GM19351 (cell line): ENCODE measurements at regions not wholly inside any gene's neighbourhood (a gene's known extent, or its start where the extent isn't known, plus 50 kb on each side); places are given as distances from the start of the nearest gene placed in this dataset.
"Not testable (repeated sequence)": the region's sequence is repeated elsewhere in the genome, so short reads cannot be mapped to it uniquely, and the experiment has no call there.

Experiments used
- ATAC-seq: cut with Tn5 transposase; IDR thresholded peaks from one replicate; pipeline ENCODE4 v1.9.1; 2021; ENCODE audit warnings: mild to moderate bottlenecking, moderate library complexity; ENCODE audit not compliant: unreplicated experiment

- ATAC-seq: no peak
These were observed 485.6 kb upstream of the SOX9 start for GRCh38 chr17:71635187-71635586.

GRCh38 chr17:71636644-71637043 is 484.2 kb upstream of the SOX9 start:
- ATAC-seq: no peak

GRCh38 chr17:71638668-71639067 is 482.2 kb upstream of the SOX9 start:
- ATAC-seq: no peak

- no peak for ATAC-seq
These were observed 481.0 kb upstream of the SOX9 start for GRCh38 chr17:71639865-71640264.

GRCh38 chr17:71646890-71647289 is 473.9 kb upstream of the SOX9 start:
- not testable (repeated sequence) for ATAC-seq

- not testable (repeated sequence) for ATAC-seq
These were observed 472.5 kb upstream of the SOX9 start for GRCh38 chr17:71648342-71648741.

GRCh38 chr17:71649941-71650350 is 470.9 kb upstream of the SOX9 start:
- ATAC-seq: no peak

- no peak for ATAC-seq
These were observed 465.3 kb upstream of the SOX9 start for GRCh38 chr17:71655542-71655941.

- ATAC-seq: no peak
These were observed 463.6 kb upstream of the SOX9 start for GRCh38 chr17:71656964-71657858.

- ATAC-seq: no peak
These were observed 461.8 kb upstream of the SOX9 start for GRCh38 chr17:71658996-71659395.

- no peak for ATAC-seq
These were observed 456.0 kb upstream of the SOX9 start for GRCh38 chr17:71664861-71665260.

- ATAC-seq: no peak
These were observed 454.8 kb upstream of the SOX9 start for GRCh38 chr17:71666047-71666446.

GRCh38 chr17:71667661-71668060 is 453.2 kb upstream of the SOX9 start:
- no peak for ATAC-seq

GRCh38 chr17:71668807-71669206 is 452.0 kb upstream of the SOX9 start:
- no peak for ATAC-seq

- no peak for ATAC-seq
These were observed 443.4 kb upstream of the SOX9 start for GRCh38 chr17:71677439-71677838.

- ATAC-seq: no peak
These were observed 441.0 kb upstream of the SOX9 start for GRCh38 chr17:71679832-71680231.

- no peak for ATAC-seq
These were observed 439.2 kb upstream of the SOX9 start for GRCh38 chr17:71681427-71682173.

- no peak for ATAC-seq
These were observed 438.7 kb upstream of the SOX9 start for GRCh38 chr17:71682174-71682494.

- ATAC-seq: no peak
These were observed 431.0 kb upstream of the SOX9 start for GRCh38 chr17:71689782-71690181.

GRCh38 chr17:71699907-71700306 is 420.9 kb upstream of the SOX9 start:
- no peak for ATAC-seq

GRCh38 chr17:71703701-71704100 is 417.1 kb upstream of the SOX9 start:
- ATAC-seq: no peak

GRCh38 chr17:71709271-71709890 is 411.4 kb upstream of the SOX9 start:
- ATAC-seq: no peak
